Liver (tissue), 7 donors: ENCODE measurements at regions not wholly inside any gene's neighbourhood (a gene's known extent, or its start where the extent isn't known, plus 50 kb on each side); places are given as distances from the start of the nearest gene placed in this dataset.

Source experiments
- DNase-seq: peaks from one replicate; pipeline ENCODE4 v3.0.0-alpha.2; 2017; ENCODE audit warnings: low spot score
- H3K27ac ChIP-seq, 2 donors: one replicate each; pipeline ENCODE4 v1.7.0; 2013; ENCODE audit warnings: inconsistent platforms in 2 of 2, low read length in 2 of 2, control low read depth in 1 of 2, low read depth in 1 of 2, mild to moderate bottlenecking in 1 of 2
- H3K27me3 ChIP-seq, 4 donors: one replicate each; pipeline versions ENCODE4 v1.6.1 to v1.7.0; 2013; ENCODE audit warnings: low read length in 3 of 4, inconsistent platforms in 1 of 4, mild to moderate bottlenecking in 1 of 4, moderate library complexity in 1 of 4; ENCODE audit not compliant: control insufficient read depth in 4 of 4, insufficient read depth in 4 of 4
- H3K36me3 ChIP-seq, 4 donors: one replicate each; pipeline versions ENCODE4 v1.6.1 to v1.7.0; 2013; ENCODE audit warnings: low read length in 3 of 4, mild to moderate bottlenecking in 3 of 4, low read depth in 1 of 4, moderate library complexity in 1 of 4; ENCODE audit not compliant: control insufficient read depth in 4 of 4, insufficient read depth in 3 of 4
- H3K4me1 ChIP-seq, 4 donors: one replicate each; pipeline versions ENCODE4 v1.6.1 to v1.7.0; 2013; ENCODE audit warnings: low read length in 3 of 4, mild to moderate bottlenecking in 3 of 4, moderate library complexity in 1 of 4; ENCODE audit not compliant: control insufficient read depth in 4 of 4, insufficient read depth in 4 of 4
- H3K4me3 ChIP-seq, 3 donors: one replicate each; pipeline versions ENCODE4 v1.6.1 to v1.7.0; 2013; ENCODE audit warnings: low read length in 3 of 3, control low read depth in 1 of 3, low read depth in 1 of 3, mild to moderate bottlenecking in 1 of 3
- H3K9ac ChIP-seq, 2 donors: one replicate each; pipeline ENCODE4 v1.7.0; 2013; ENCODE audit warnings: low read length in 2 of 2, mild to moderate bottlenecking in 2 of 2, moderate library complexity in 2 of 2, control low read depth in 1 of 2, low read depth in 1 of 2
- H3K9me3 ChIP-seq, 4 donors: one replicate each; pipeline versions ENCODE4 v1.6.1 to v1.7.0; 2013; ENCODE audit warnings: low read length in 3 of 4; ENCODE audit not compliant: control insufficient read depth in 4 of 4
- ATF3 ChIP-seq: IDR thresholded peaks from 2 replicates; pipeline ENCODE4 v1.6.1; 2016; ENCODE audit warnings: antibody characterized with exemption
- EGR1 ChIP-seq, 2 donors: IDR thresholded peaks; 2 replicates each; pipeline ENCODE4 v1.6.1; 2016 to 2018; ENCODE audit warnings: antibody characterized with exemption in 2 of 2, low read depth in 2 of 2
- FOXA1 ChIP-seq: IDR thresholded peaks from 2 replicates; pipeline ENCODE4 v1.6.1; 2016; ENCODE audit warnings: antibody characterized with exemption
- FOXA2 ChIP-seq: IDR thresholded peaks from 2 replicates; pipeline ENCODE4 v1.6.1; 2016; ENCODE audit warnings: antibody characterized with exemption
- GABPA ChIP-seq, 2 donors: IDR thresholded peaks in 1 of 2; conservative IDR thresholded peaks in 1 of 2; 2 replicates each; pipeline ENCODE4 v1.6.1; 2016; ENCODE audit warnings: antibody characterized with exemption in 2 of 2, mild to moderate bottlenecking in 1 of 2, moderate library complexity in 1 of 2
- HNF4A ChIP-seq, 2 donors: conservative IDR thresholded peaks; 2 replicates each; pipeline ENCODE4 v1.6.1; 2016; ENCODE audit warnings: antibody characterized with exemption in 2 of 2, mild to moderate bottlenecking in 2 of 2
- HNF4G ChIP-seq: IDR thresholded peaks from 2 replicates; pipeline ENCODE4 v1.6.1; 2016; ENCODE audit warnings: antibody characterized with exemption
- MAX ChIP-seq: IDR thresholded peaks from 2 replicates; pipeline ENCODE4 v1.6.1; 2016; ENCODE audit warnings: antibody characterized with exemption
- NR2F2 ChIP-seq: IDR thresholded peaks from 2 replicates; pipeline ENCODE4 v1.6.1; 2016; ENCODE audit warnings: antibody characterized with exemption
- RAD21 ChIP-seq, 2 donors: IDR thresholded peaks; 2 replicates each; pipeline ENCODE4 v1.6.1; 2016; ENCODE audit warnings: antibody characterized with exemption in 2 of 2, mild to moderate bottlenecking in 2 of 2
- REST ChIP-seq: IDR thresholded peaks from 2 replicates; pipeline ENCODE4 v1.6.1; 2016; ENCODE audit warnings: antibody characterized with exemption, mild to moderate bottlenecking
- RXRA ChIP-seq, 2 donors: IDR thresholded peaks; 2 replicates each; pipeline ENCODE4 v1.6.1; 2017 to 2018; ENCODE audit warnings: antibody characterized with exemption in 2 of 2, mild to moderate bottlenecking in 1 of 2
- SP1 ChIP-seq: IDR thresholded peaks from 2 replicates; pipeline ENCODE4 v1.6.1; 2018; ENCODE audit warnings: antibody characterized with exemption, mild to moderate bottlenecking
- YY1 ChIP-seq: IDR thresholded peaks from 2 replicates; pipeline ENCODE4 v1.6.1; 2016; ENCODE audit warnings: antibody characterized with exemption, mild to moderate bottlenecking
- ZBTB33 ChIP-seq: IDR thresholded peaks from 2 replicates; pipeline ENCODE4 v1.6.1; 2016; ENCODE audit warnings: antibody characterized with exemption
- WGBS: extraction: QIAGEN DNeasy Blood & Tissue Kit; methylation state at CpG from one replicate; pipeline ENCODE4 v1.1.7; 2013; 5-methylcytosine and 5-hydroxymethylcytosine counted together
- donor health status: healthy.
- donor health status: healthy.
- donor health status: healthy.
- donor health status: healthy.

- no peak for TF ChIP-seq GABPA (IDR thresholded peaks at IDR 0.05 in 1 of 2, conservative IDR thresholded peaks at IDR 0.05 in 1 of 2)
- TF ChIP-seq RXRA (IDR thresholded peaks at IDR 0.05): no peak
- no peak for TF ChIP-seq RAD21 (IDR thresholded peaks at IDR 0.05)
Observed at GRCh38 chr12:114221957-114222630, 183.8 kb downstream of the TBX5 start (continued).

GRCh38 chr12:114221136-114221833 is 184.7 kb downstream of the TBX5 start:
- H3K4me1 ChIP-seq: no peaks in the 10 kb centered on the region
- peaks cover 0 to 9% (median 0%) of the 10 kb centered on the region in 4 donors for H3K27me3 ChIP-seq
- no peak for DNase-seq
- H3K27ac ChIP-seq: no peak overlapping the region
- TF ChIP-seq SP1 (no peak), MAX (no peak), ZBTB33 (no peak), YY1 (no peak), GABPA (IDR thresholded peaks at IDR 0.05 in 1 of 2, conservative IDR thresholded peaks at IDR 0.05 in 1 of 2) (no peak), REST (no peak), EGR1 (IDR thresholded peaks at IDR 0.05; ENCODE audit: low read depth in 2 of 2) (no peak), NR2F2 (no peak), FOXA1 (no peak), HNF4A (conservative IDR thresholded peaks at IDR 0.05) (no peak), RAD21 (IDR thresholded peaks at IDR 0.05) (no peak), ATF3 (no peak), FOXA2 (no peak), RXRA (IDR thresholded peaks at IDR 0.05) (no peak)
- H3K4me3 ChIP-seq: no peak overlapping the region
- WGBS: 62% methylated on average over 8 of the region's 8 CpGs
- no peaks in the 10 kb centered on the region for H3K9me3 ChIP-seq
- H3K9ac ChIP-seq: no peak overlapping the region
- H3K36me3 ChIP-seq: no peaks in the 10 kb centered on the region

GRCh38 chr12:114220311-114220710 is 185.6 kb downstream of the TBX5 start:
- WGBS: 68% methylated on average over 3 of the region's 3 CpGs
- Histone ChIP-seq H3K4me3 (no peak overlapping the region), H3K4me1 (no peaks in the 10 kb centered on the region), H3K9me3 (no peaks in the 10 kb centered on the region), H3K27me3 (peaks cover 0 to 9% (median 0%) of the 10 kb centered on the region in 4 donors), H3K27ac (no peak overlapping the region), H3K9ac (no peak overlapping the region), H3K36me3 (no peaks in the 10 kb centered on the region)
- TF ChIP-seq HNF4A (conservative IDR thresholded peaks at IDR 0.05) (no peak), YY1 (no peak), HNF4G (no peak), ZBTB33 (no peak), RAD21 (IDR thresholded peaks at IDR 0.05) (no peak), GABPA (IDR thresholded peaks at IDR 0.05 in 1 of 2, conservative IDR thresholded peaks at IDR 0.05 in 1 of 2) (no peak)
- DNase-seq: no peak
